Neutrophil (primary cell): ENCODE measurements at regions not wholly inside any gene's neighbourhood (a gene's known extent, or its start where the extent isn't known, plus 50 kb on each side); places are given as distances from the start of the nearest gene placed in this dataset.
A peak's percentile ranks its signal among the peaks of the same experiment; 100 is the strongest.

Experiments used
- H3K27ac ChIP-seq: fragments of 200-600 bp; sonication (generic); 2 replicates; pipeline ENCODE4 v1.5.1; 2016; ENCODE audit warnings: mild to moderate bottlenecking, moderate library complexity
- H3K27me3 ChIP-seq: fragments of 200-600 bp; sonication (generic); 2 replicates; pipeline ENCODE4 v1.6.0; 2016; ENCODE audit warnings: mild to moderate bottlenecking
- H3K36me3 ChIP-seq: fragments of 200-600 bp; sonication (generic); 2 replicates; pipeline ENCODE4 v1.5.1; 2017
- H3K4me1 ChIP-seq, 2 experiments: fragments of 200-600 bp in 1 of 2; sonication (generic) in 1 of 2; 1 replicate in 1 of 2; 2 replicates in 1 of 2; pipeline versions ENCODE4 v1.5.1 to v1.6.1; 2013 to 2016; ENCODE audit warnings: low read depth in 1 of 2, low read length in 1 of 2, mild to moderate bottlenecking in 1 of 2, moderate library complexity in 1 of 2; ENCODE audit not compliant: control insufficient read depth in 1 of 2, insufficient read depth in 1 of 2
- H3K4me3 ChIP-seq, 2 experiments: fragments of 200-600 bp in 1 of 2; sonication (generic) in 1 of 2; 1 replicate in 1 of 2; 2 replicates in 1 of 2; pipeline ENCODE4 v1.5.1; 2013 to 2016; ENCODE audit warnings: low read depth in 1 of 2, low read length in 1 of 2, mild to moderate bottlenecking in 1 of 2, moderate library complexity in 1 of 2
- H3K9me3 ChIP-seq: fragments of 200-600 bp; sonication (generic); 2 replicates; pipeline ENCODE4 v1.5.1; 2016
- CTCF ChIP-seq: fragments of 200-600 bp; sonication (generic); IDR thresholded peaks from 2 replicates; pipeline ENCODE4 v1.5.1; 2016; ENCODE audit warnings: antibody characterized with exemption

GRCh38 chr5:54691656-54692055 lies 174.1 kb downstream of the SNX18 start:
- H3K27me3 ChIP-seq = no peaks in the 10 kb centered on the region
- TF ChIP-seq CTCF = no peak
- H3K27ac ChIP-seq = peak overlapping the region; percentile 84
- peak overlapping the region in 1 of 2 experiments; percentile 33 for H3K4me3 ChIP-seq
- no peaks in the 10 kb centered on the region for H3K36me3 ChIP-seq
- peaks cover 30 to 35% of the 10 kb centered on the region in 2 experiments for H3K4me1 ChIP-seq
- no peaks in the 10 kb centered on the region for H3K9me3 ChIP-seq

- Histone ChIP-seq H3K4me3 (no peak overlapping the region), H3K27ac (peak overlapping the region; percentile 84), H3K9me3 (no peaks in the 10 kb centered on the region), H3K27me3 (no peaks in the 10 kb centered on the region), H3K36me3 (no peaks in the 10 kb centered on the region), H3K4me1 (peaks cover 30 to 35% of the 10 kb centered on the region in 2 experiments)
- TF ChIP-seq CTCF = no peak
These were observed 172.1 kb downstream of the SNX18 start for GRCh38 chr5:54689411-54690251.

- no peaks in the 10 kb centered on the region for H3K9me3 ChIP-seq
- peaks cover 13 to 14% of the 10 kb centered on the region in 2 experiments for H3K4me1 ChIP-seq
- TF ChIP-seq CTCF = no peak
- no peak overlapping the region for H3K4me3 ChIP-seq
- H3K36me3 ChIP-seq = no peaks in the 10 kb centered on the region
- H3K27me3 ChIP-seq = no peaks in the 10 kb centered on the region
- no peak overlapping the region for H3K27ac ChIP-seq
These were observed 163.4 kb downstream of the SNX18 start for GRCh38 chr5:54680998-54681397.

GRCh38 chr5:54679686-54680085 lies 162.1 kb downstream of the SNX18 start:
- Histone ChIP-seq H3K36me3 (no peaks in the 10 kb centered on the region), H3K4me3 (no peak overlapping the region), H3K27me3 (no peaks in the 10 kb centered on the region), H3K9me3 (no peaks in the 10 kb centered on the region), H3K4me1 (peaks cover 27% of the 10 kb centered on the region in 2 experiments), H3K27ac (no peak overlapping the region)
- no peak for TF ChIP-seq CTCF

GRCh38 chr5:54678737-54679136 lies 161.2 kb downstream of the SNX18 start:
- peaks cover 36 to 37% of the 10 kb centered on the region in 2 experiments for H3K4me1 ChIP-seq
- no peak overlapping the region for H3K27ac ChIP-seq
- H3K27me3 ChIP-seq = no peaks in the 10 kb centered on the region
- no peaks in the 10 kb centered on the region for H3K9me3 ChIP-seq
- no peaks in the 10 kb centered on the region for H3K36me3 ChIP-seq
- TF ChIP-seq CTCF = no peak
- no peak overlapping the region for H3K4me3 ChIP-seq
